K562 (cell line): ENCODE measurements at regions not wholly inside any gene's neighbourhood (a gene's known extent, or its start where the extent isn't known, plus 50 kb on each side); places are given as distances from the start of the nearest gene placed in this dataset.

Source experiments
- ARID1B ChIP-seq: fragments of 450-650 bp; IDR thresholded peaks from 2 replicates; pipeline ENCODE4 v1.6.1; 2016; ENCODE audit warnings: antibody characterized with exemption, mild to moderate bottlenecking, inconsistent platforms
- FOSL1 ChIP-seq: fragments of 200-800 bp; sonication (Bioruptor generic); conservative IDR thresholded peaks from 2 replicates; pipeline ENCODE4 v1.6.1; 2016; ENCODE audit warnings: missing genetic modification characterization, missing compliant biosample characterization
- HDAC2 ChIP-seq: fragments of 450-650 bp; IDR thresholded peaks from 2 replicates; pipeline ENCODE4 v1.6.1; 2016; ENCODE audit warnings: mild to moderate bottlenecking
- IRF1 ChIP-seq: sonication (generic); formaldehyde crosslinking; IDR thresholded peaks from 2 replicates; pipeline ENCODE4 v1.8.0; 2022; ENCODE audit warnings: missing genetic modification reagents, mild to moderate bottlenecking, borderline replicate concordance
- LEF1 ChIP-seq: fragments of 450-650 bp; IDR thresholded peaks from 2 replicates; pipeline ENCODE4 v1.6.1; 2016; ENCODE audit warnings: mild to moderate bottlenecking
- NCOR1 ChIP-seq: fragments of 450-650 bp; IDR thresholded peaks from 2 replicates; pipeline ENCODE4 v1.6.1; 2016; ENCODE audit warnings: mild to moderate bottlenecking, moderate library complexity
- TRIM28 ChIP-seq: fragments of 450-650 bp; IDR thresholded peaks from 2 replicates; pipeline ENCODE4 v1.6.1; 2017
- U2AF2 ChIP-seq: fragments of 200-400 bp; formaldehyde crosslinking; optimal IDR thresholded peaks from 2 replicates; pipeline ENCODE3; 2017; ENCODE audit warnings: low read depth, mild to moderate bottlenecking, low read length
- XRCC3 ChIP-seq: fragments of 450-650 bp; IDR thresholded peaks from 2 replicates; pipeline ENCODE4 v1.6.1; 2017; ENCODE audit warnings: mild to moderate bottlenecking, moderate library complexity
- ZBTB8A ChIP-seq: fragments of 450-650 bp; IDR thresholded peaks from 2 replicates; pipeline ENCODE4 v1.6.1; 2018; ENCODE audit warnings: mild to moderate bottlenecking, moderate library complexity; ENCODE audit not compliant: partially characterized antibody
- ZNF174 ChIP-seq: fragments of 250-450 bp; sonication (Bioruptor Pico); IDR thresholded peaks from 2 replicates; pipeline ENCODE4 v1.4.0; 2020; ENCODE audit warnings: mild to moderate bottlenecking
- ZNF197 ChIP-seq: fragments of 200-800 bp; sonication (Bioruptor generic); IDR thresholded peaks from 2 replicates; pipeline ENCODE4 v1.6.1; 2016; ENCODE audit warnings: low read depth, missing genetic modification characterization, missing compliant biosample characterization
- ZNF24 ChIP-seq: fragments of 450-650 bp; IDR thresholded peaks from 2 replicates; pipeline ENCODE4 v1.6.1; 2016
- TF ChIP-seq, protein P1 (sequence below): sonication (generic); formaldehyde crosslinking; IDR thresholded peaks from 2 replicates; pipeline ENCODE4 v1.4.0; 2020; ENCODE audit warnings: mild to moderate bottlenecking, missing genetic modification reagents
- TF ChIP-seq, protein P2 (sequence below): fragments of 450-650 bp; IDR thresholded peaks from 2 replicates; pipeline ENCODE4 v1.6.1; 2017; ENCODE audit warnings: antibody characterized with exemption, mild to moderate bottlenecking
- TF ChIP-seq, protein P3 (sequence below): fragments of 250-450 bp; sonication (Bioruptor Pico); IDR thresholded peaks from 2 replicates; pipeline ENCODE4 v1.8.0; 2022; ENCODE audit warnings: moderate library complexity, mild to moderate bottlenecking, inconsistent platforms
- TF ChIP-seq, protein P4 (sequence below), 2 experiments: fragments of 150-350 bp in 1 of 2; IDR thresholded peaks; 2 replicates each; pipeline ENCODE4 v1.6.1; 2012 to 2016; ENCODE audit warnings: low read depth in 2 of 2, low read length in 2 of 2, mild to moderate bottlenecking in 1 of 2, moderate library complexity in 1 of 2

DNA sequence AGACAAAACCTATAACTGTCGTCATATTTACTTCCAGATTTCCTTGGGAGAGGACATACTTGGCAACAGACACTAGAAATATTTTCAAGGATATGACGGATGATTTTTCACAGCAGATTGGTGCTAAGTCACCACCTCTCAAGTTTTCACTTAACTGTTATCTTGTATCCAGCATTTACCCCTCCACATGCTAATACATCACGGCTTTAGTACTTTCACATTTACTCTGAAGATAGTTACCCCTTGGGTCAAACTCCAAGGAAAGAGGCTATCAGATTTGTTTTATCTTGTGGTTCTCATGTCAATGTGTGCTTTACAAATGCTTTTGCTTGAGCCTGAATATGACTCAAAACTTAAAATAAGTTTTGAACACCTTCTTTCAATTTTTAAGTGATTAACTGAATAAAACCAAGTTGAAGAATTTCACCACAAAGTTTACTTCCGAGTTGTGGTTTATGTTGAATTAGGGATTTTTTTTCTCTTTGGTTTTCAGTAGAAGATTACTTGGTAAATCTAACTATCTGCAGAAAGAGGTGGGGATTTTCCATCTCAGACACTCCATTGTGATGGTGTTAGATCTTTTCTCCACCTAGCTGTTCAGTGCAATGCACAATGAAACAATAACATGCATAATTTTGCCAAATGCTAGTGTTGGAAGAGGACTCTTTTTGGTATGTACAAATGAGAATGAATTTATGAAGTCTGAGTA lies 75.4 kb upstream of the FAT1 start (continued):
- TF ChIP-seq FOSL1 (tag) (no peak), ZNF197 (CRISPR knock-in tag) (no peak), ZNF24 (no peak), IRF1 (CRISPR knock-in tag) (no peak), NCOR1 (peak; percentile 61), TRIM28 (no peak), HDAC2 (0 out of 2 replicates have a peak, but pooled peaks have one; percentile 49), LEF1 (no peak), ZNF174 (CRISPR knock-in tag) (no peak), XRCC3 (no peak), ZBTB8A (no peak), ARID1B (peak; percentile 74), U2AF2 (no peak)
- TF ChIP-seq, protein P1, sequence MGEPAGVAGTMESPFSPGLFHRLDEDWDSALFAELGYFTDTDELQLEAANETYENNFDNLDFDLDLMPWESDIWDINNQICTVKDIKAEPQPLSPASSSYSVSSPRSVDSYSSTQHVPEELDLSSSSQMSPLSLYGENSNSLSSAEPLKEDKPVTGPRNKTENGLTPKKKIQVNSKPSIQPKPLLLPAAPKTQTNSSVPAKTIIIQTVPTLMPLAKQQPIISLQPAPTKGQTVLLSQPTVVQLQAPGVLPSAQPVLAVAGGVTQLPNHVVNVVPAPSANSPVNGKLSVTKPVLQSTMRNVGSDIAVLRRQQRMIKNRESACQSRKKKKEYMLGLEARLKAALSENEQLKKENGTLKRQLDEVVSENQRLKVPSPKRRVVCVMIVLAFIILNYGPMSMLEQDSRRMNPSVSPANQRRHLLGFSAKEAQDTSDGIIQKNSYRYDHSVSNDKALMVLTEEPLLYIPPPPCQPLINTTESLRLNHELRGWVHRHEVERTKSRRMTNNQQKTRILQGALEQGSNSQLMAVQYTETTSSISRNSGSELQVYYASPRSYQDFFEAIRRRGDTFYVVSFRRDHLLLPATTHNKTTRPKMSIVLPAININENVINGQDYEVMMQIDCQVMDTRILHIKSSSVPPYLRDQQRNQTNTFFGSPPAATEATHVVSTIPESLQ (CRISPR knock-in tag), result no peak
- TF ChIP-seq, protein P2, sequence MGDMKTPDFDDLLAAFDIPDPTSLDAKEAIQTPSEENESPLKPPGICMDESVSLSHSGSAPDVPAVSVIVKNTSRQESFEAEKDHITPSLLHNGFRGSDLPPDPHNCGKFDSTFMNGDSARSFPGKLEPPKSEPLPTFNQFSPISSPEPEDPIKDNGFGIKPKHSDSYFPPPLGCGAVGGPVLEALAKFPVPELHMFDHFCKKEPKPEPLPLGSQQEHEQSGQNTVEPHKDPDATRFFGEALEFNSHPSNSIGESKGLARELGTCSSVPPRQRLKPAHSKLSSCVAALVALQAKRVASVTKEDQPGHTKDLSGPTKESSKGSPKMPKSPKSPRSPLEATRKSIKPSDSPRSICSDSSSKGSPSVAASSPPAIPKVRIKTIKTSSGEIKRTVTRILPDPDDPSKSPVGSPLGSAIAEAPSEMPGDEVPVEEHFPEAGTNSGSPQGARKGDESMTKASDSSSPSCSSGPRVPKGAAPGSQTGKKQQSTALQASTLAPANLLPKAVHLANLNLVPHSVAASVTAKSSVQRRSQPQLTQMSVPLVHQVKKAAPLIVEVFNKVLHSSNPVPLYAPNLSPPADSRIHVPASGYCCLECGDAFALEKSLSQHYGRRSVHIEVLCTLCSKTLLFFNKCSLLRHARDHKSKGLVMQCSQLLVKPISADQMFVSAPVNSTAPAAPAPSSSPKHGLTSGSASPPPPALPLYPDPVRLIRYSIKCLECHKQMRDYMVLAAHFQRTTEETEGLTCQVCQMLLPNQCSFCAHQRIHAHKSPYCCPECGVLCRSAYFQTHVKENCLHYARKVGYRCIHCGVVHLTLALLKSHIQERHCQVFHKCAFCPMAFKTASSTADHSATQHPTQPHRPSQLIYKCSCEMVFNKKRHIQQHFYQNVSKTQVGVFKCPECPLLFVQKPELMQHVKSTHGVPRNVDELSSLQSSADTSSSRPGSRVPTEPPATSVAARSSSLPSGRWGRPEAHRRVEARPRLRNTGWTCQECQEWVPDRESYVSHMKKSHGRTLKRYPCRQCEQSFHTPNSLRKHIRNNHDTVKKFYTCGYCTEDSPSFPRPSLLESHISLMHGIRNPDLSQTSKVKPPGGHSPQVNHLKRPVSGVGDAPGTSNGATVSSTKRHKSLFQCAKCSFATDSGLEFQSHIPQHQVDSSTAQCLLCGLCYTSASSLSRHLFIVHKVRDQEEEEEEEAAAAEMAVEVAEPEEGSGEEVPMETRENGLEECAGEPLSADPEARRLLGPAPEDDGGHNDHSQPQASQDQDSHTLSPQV, result no peak
- TF ChIP-seq, protein P3, sequence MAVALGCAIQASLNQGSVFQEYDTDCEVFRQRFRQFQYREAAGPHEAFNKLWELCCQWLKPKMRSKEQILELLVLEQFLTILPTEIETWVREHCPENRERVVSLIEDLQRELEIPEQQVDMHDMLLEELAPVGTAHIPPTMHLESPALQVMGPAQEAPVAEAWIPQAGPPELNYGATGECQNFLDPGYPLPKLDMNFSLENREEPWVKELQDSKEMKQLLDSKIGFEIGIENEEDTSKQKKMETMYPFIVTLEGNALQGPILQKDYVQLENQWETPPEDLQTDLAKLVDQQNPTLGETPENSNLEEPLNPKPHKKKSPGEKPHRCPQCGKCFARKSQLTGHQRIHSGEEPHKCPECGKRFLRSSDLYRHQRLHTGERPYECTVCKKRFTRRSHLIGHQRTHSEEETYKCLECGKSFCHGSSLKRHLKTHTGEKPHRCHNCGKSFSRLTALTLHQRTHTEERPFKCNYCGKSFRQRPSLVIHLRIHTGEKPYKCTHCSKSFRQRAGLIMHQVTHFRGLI (CRISPR knock-in tag), result no peak
- TF ChIP-seq, protein P4, sequence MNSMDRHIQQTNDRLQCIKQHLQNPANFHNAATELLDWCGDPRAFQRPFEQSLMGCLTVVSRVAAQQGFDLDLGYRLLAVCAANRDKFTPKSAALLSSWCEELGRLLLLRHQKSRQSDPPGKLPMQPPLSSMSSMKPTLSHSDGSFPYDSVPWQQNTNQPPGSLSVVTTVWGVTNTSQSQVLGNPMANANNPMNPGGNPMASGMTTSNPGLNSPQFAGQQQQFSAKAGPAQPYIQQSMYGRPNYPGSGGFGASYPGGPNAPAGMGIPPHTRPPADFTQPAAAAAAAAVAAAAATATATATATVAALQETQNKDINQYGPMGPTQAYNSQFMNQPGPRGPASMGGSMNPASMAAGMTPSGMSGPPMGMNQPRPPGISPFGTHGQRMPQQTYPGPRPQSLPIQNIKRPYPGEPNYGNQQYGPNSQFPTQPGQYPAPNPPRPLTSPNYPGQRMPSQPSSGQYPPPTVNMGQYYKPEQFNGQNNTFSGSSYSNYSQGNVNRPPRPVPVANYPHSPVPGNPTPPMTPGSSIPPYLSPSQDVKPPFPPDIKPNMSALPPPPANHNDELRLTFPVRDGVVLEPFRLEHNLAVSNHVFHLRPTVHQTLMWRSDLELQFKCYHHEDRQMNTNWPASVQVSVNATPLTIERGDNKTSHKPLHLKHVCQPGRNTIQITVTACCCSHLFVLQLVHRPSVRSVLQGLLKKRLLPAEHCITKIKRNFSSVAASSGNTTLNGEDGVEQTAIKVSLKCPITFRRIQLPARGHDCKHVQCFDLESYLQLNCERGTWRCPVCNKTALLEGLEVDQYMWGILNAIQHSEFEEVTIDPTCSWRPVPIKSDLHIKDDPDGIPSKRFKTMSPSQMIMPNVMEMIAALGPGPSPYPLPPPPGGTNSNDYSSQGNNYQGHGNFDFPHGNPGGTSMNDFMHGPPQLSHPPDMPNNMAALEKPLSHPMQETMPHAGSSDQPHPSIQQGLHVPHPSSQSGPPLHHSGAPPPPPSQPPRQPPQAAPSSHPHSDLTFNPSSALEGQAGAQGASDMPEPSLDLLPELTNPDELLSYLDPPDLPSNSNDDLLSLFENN (IDR thresholded peaks at IDR 0.05; ENCODE audit: low read depth in 2 of 2, low read length in 2 of 2), result no peak
